Motor neuron (in vitro differentiated cells): ENCODE measurements at regions not wholly inside any gene's neighbourhood (a gene's known extent, or its start where the extent isn't known, plus 50 kb on each side); places are given as distances from the start of the nearest gene placed in this dataset.

Experiments
- ATAC-seq, 8 experiments: fragments of 200-7000 bp; cut with Tn5 transposase; replicated peaks in 6 of 8; 2 replicates each; pipeline ENCODE4 v1.8.0; 2021; ENCODE audit warnings: mild to moderate bottlenecking in 8 of 8, moderate library complexity in 8 of 8
- H3K27ac ChIP-seq, 2 donors: fragments of 250-450 bp; sonication (Bioruptor Pico); 2 replicates each; pipeline ENCODE4 v1.9.0; 2021; ENCODE audit warnings: antibody characterized with exemption in 2 of 2, mild to moderate bottlenecking in 2 of 2, moderate library complexity in 1 of 2
- H3K4me1 ChIP-seq, 2 donors: fragments of 250-450 bp; sonication (Bioruptor Pico); replicated peaks in 1 of 2; 2 replicates each; pipeline ENCODE4 v1.6.1; 2021; ENCODE audit warnings: antibody characterized with exemption in 2 of 2, mild to moderate bottlenecking in 2 of 2, moderate library complexity in 1 of 2
- H3K4me3 ChIP-seq, 5 donors: fragments of 250-450 bp; sonication (Bioruptor Pico); 2 replicates each; pipeline ENCODE4 v1.9.0; 2021; ENCODE audit warnings: antibody characterized with exemption in 5 of 5, mild to moderate bottlenecking in 5 of 5, moderate library complexity in 4 of 5
- WGBS, 10 experiments: fragments of 450-650 bp; shearing (Covaris generic); methylation state at CpG; one replicate each; pipeline ENCODE4 v1.0.0; 2022; 5-methylcytosine and 5-hydroxymethylcytosine counted together
- in situ Hi-C, 9 experiments: fragments of 400-800 bp; cut with MboI; loops; one replicate each; pipeline ENCODE4 v1.15.0; 2021; ENCODE audit warnings: low sequenced_read_pairs in 9 of 9, low pct_unique_long_range_greater_than_20kb in 2 of 9; ENCODE audit not compliant: unreplicated experiment in 9 of 9

- H3K27ac ChIP-seq = no peak overlapping the region
- no peaks in the 10 kb centered on the region for H3K4me1 ChIP-seq
- H3K4me3 ChIP-seq = no peak overlapping the region
- in situ Hi-C loops = no loop called here
- WGBS, 10 experiments = 40 to 90% (median 76%) methylated on average over 1 to 10 of the region's 12 CpGs; no CpG with 5 or more reads in 4 of the 10 experiments
- ATAC-seq = no peak
Observed at GRCh38 chr10:128431083-128431482, 304.9 kb upstream of the MKI67 start.

GRCh38 chr10:128431506-128431905 is 305.3 kb upstream of the MKI67 start:
- H3K4me1 ChIP-seq = no peaks in the 10 kb centered on the region
- WGBS, 10 experiments = 40 to 100% (median 87%) methylated on average over 1 to 12 of the region's 19 CpGs; no CpG with 5 or more reads in 5 of the 10 experiments
- no peak overlapping the region for H3K27ac ChIP-seq
- no peak overlapping the region for H3K4me3 ChIP-seq
- ATAC-seq = no peak
- in situ Hi-C loops = no loop called here

- in situ Hi-C loops = no loop called here
- no peak overlapping the region for H3K27ac ChIP-seq
- no peak for ATAC-seq
- H3K4me3 ChIP-seq = no peak overlapping the region
- H3K4me1 ChIP-seq = no peaks in the 10 kb centered on the region
- WGBS, 10 experiments = 0 to 84% (median 75%) methylated on average over 2 to 7 of the region's 7 CpGs; no CpG with 5 or more reads in 5 of the 10 experiments
Observed at GRCh38 chr10:128432011-128432410, 305.8 kb upstream of the MKI67 start.

- ATAC-seq = no peak
- no peaks in the 10 kb centered on the region for H3K4me1 ChIP-seq
- in situ Hi-C loops = no loop called here
- WGBS, 10 experiments = 0 to 86% (median 80%) methylated on average over 1 to 5 of the region's 6 CpGs; no CpG with 5 or more reads in 5 of the 10 experiments
- no peak overlapping the region for H3K27ac ChIP-seq
- no peak overlapping the region for H3K4me3 ChIP-seq
Observed at GRCh38 chr10:128432423-128432822, 306.2 kb upstream of the MKI67 start.

GRCh38 chr10:128435811-128436210 is 309.6 kb upstream of the MKI67 start:
- Histone ChIP-seq H3K4me3 (no peak overlapping the region), H3K4me1 (no peaks in the 10 kb centered on the region), H3K27ac (no peak overlapping the region)
- in situ Hi-C loops = no loop called here
- no peak for ATAC-seq
- WGBS, 10 experiments = 0 to 74% (median 64%) methylated on average over 1 to 6 of the region's 6 CpGs; no CpG with 5 or more reads in 4 of the 10 experiments

- no peaks in the 10 kb centered on the region for H3K4me1 ChIP-seq
- WGBS, 10 experiments = 20 to 80% (median 48%) methylated on average over 1 to 9 of the region's 13 CpGs; no CpG with 5 or more reads in 4 of the 10 experiments
- no peak overlapping the region for H3K4me3 ChIP-seq
- ATAC-seq = no peak
- in situ Hi-C loops = no loop called here
- H3K27ac ChIP-seq = no peak overlapping the region
Observed at GRCh38 chr10:128437786-128438345, 311.6 kb upstream of the MKI67 start.

- ATAC-seq = no peak
- H3K4me1 ChIP-seq = no peaks in the 10 kb centered on the region
- H3K4me3 ChIP-seq = no peak overlapping the region
- in situ Hi-C loops = no loop called here
- 37 to 96% (median 59%) methylated on average over 4 to 9 of the region's 16 CpGs; no CpG with 5 or more reads in 5 of the 10 experiments for WGBS, 10 experiments
- H3K27ac ChIP-seq = no peak overlapping the region
Observed at GRCh38 chr10:128438417-128439063, 312.3 kb upstream of the MKI67 start.

GRCh38 chr10:128440513-128441160 is 314.4 kb upstream of the MKI67 start:
- Histone ChIP-seq H3K4me1 (no peaks in the 10 kb centered on the region), H3K4me3 (no peak overlapping the region), H3K27ac (no peak overlapping the region)
- 23 to 100% (median 78%) methylated on average over 1 to 5 of the region's 11 CpGs; no CpG with 5 or more reads in 3 of the 10 experiments for WGBS, 10 experiments
- in situ Hi-C loops = no loop called here
- ATAC-seq = no peak

GRCh38 chr10:128443925-128444518 is 317.8 kb upstream of the MKI67 start:
- no peaks in the 10 kb centered on the region for H3K4me1 ChIP-seq
- H3K4me3 ChIP-seq = no peak overlapping the region
- WGBS, 10 experiments = 3 to 100% (median 87%) methylated on average over 2 to 3 of the region's 3 CpGs
- H3K27ac ChIP-seq = no peak overlapping the region
- no peak for ATAC-seq
- in situ Hi-C loops = no loop called here

GRCh38 chr10:128448796-128449195 is 322.6 kb upstream of the MKI67 start:
- Histone ChIP-seq H3K4me1 (no peaks in the 10 kb centered on the region), H3K4me3 (no peak overlapping the region), H3K27ac (no peak overlapping the region)
- in situ Hi-C loops = no loop called here
- WGBS, 10 experiments = 19 to 100% (median 70%) methylated on average over 2 to 5 of the region's 5 CpGs
- no peak for ATAC-seq

- ATAC-seq = no peak
- WGBS, 10 experiments = 0 to 100% (median 45%) methylated on average over 1 to 3 of the region's 3 CpGs; no CpG with 5 or more reads in 5 of the 10 experiments
- Histone ChIP-seq H3K4me3 (no peak overlapping the region), H3K4me1 (no peaks in the 10 kb centered on the region), H3K27ac (no peak overlapping the region)
- in situ Hi-C loops = no loop called here
Observed at GRCh38 chr10:128451879-128452278, 325.7 kb upstream of the MKI67 start.

GRCh38 chr10:128456271-128456670 is 330.0 kb upstream of the MKI67 start:
- WGBS, 10 experiments = 0 to 100% (median 70%) methylated on average over 1 to 7 of the region's 7 CpGs; no CpG with 5 or more reads in 3 of the 10 experiments
- Histone ChIP-seq H3K4me3 (no peak overlapping the region), H3K4me1 (peaks cover 0 to 4% of the 10 kb centered on the region in 2 donors), H3K27ac (no peak overlapping the region)
- no peak for ATAC-seq
- in situ Hi-C loops = no loop called here

- no peak for ATAC-seq
- in situ Hi-C loops = no loop called here
- WGBS, 10 experiments = 26 to 93% (median 86%) methylated on average over 1 to 8 of the region's 10 CpGs; no CpG with 5 or more reads in 3 of the 10 experiments
- Histone ChIP-seq H3K27ac (no peak overlapping the region), H3K4me1 (peaks cover 0 to 4% of the 10 kb centered on the region in 2 donors), H3K4me3 (no peak overlapping the region)
Observed at GRCh38 chr10:128457136-128457535, 330.9 kb upstream of the MKI67 start.
